Ishikawa (cell line): ENCODE measurements at regions not wholly inside any gene's neighbourhood (a gene's known extent, or its start where the extent isn't known, plus 50 kb on each side); places are given as distances from the start of the nearest gene placed in this dataset.

Source experiments
- FOXM1 ChIP-seq: IDR thresholded peaks from 2 replicates; pipeline ENCODE4 v1.6.1; 2012; ENCODE audit warnings: low read depth, borderline replicate concordance
- NFIC ChIP-seq: IDR thresholded peaks from 2 replicates; pipeline ENCODE4 v1.6.1; 2012
- TF ChIP-seq, protein P1 (sequence below): IDR thresholded peaks from 2 replicates; pipeline ENCODE4 v1.6.1; 2012; ENCODE audit warnings: low read depth, mild to moderate bottlenecking
- TF ChIP-seq, protein P2 (sequence below): IDR thresholded peaks from 2 replicates; pipeline ENCODE4 v1.6.1; 2012

DNA sequence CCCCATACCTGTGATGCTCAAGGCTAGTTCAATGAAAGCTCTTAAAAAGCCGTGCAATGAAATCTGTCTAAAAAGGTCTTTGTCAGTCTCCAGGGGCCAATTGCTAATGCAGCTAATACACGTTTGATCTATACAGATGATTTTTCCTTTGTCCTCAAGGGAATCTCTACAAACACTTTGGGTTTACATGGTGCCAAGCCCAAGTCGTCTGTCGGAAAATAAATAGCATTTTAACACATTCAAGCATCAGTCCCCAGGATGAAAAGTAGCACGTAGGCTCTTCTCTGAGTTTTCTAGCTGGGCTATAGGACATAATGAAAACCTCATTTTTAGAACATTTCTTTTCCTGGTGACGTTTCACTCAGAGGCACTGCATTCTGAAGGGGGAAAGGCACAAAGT, 477.4 kb upstream of the WWC1 start:
- TF ChIP-seq NFIC = no peak
- no peak for TF ChIP-seq FOXM1
- TF ChIP-seq, protein P1, sequence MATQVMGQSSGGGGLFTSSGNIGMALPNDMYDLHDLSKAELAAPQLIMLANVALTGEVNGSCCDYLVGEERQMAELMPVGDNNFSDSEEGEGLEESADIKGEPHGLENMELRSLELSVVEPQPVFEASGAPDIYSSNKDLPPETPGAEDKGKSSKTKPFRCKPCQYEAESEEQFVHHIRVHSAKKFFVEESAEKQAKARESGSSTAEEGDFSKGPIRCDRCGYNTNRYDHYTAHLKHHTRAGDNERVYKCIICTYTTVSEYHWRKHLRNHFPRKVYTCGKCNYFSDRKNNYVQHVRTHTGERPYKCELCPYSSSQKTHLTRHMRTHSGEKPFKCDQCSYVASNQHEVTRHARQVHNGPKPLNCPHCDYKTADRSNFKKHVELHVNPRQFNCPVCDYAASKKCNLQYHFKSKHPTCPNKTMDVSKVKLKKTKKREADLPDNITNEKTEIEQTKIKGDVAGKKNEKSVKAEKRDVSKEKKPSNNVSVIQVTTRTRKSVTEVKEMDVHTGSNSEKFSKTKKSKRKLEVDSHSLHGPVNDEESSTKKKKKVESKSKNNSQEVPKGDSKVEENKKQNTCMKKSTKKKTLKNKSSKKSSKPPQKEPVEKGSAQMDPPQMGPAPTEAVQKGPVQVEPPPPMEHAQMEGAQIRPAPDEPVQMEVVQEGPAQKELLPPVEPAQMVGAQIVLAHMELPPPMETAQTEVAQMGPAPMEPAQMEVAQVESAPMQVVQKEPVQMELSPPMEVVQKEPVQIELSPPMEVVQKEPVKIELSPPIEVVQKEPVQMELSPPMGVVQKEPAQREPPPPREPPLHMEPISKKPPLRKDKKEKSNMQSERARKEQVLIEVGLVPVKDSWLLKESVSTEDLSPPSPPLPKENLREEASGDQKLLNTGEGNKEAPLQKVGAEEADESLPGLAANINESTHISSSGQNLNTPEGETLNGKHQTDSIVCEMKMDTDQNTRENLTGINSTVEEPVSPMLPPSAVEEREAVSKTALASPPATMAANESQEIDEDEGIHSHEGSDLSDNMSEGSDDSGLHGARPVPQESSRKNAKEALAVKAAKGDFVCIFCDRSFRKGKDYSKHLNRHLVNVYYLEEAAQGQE = no peak
- TF ChIP-seq, protein P2, sequence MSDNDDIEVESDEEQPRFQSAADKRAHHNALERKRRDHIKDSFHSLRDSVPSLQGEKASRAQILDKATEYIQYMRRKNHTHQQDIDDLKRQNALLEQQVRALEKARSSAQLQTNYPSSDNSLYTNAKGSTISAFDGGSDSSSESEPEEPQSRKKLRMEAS = no peak
